ENCODE measurements at regions not wholly inside any gene's neighbourhood (a gene's known extent, or its start where the extent isn't known, plus 50 kb on each side); places are given as distances from the start of the nearest gene placed in this dataset.

- TF ChIP-seq CTCF (IDR thresholded peaks at IDR 0.05; ENCODE audit: low read length) (no peak), EZH2 (optimal IDR thresholded peaks at IDR 0.05; ENCODE audit: low read depth, low read length) (no peak), EZH2phosphoT487 (IDR thresholded peaks at IDR 0.05; ENCODE audit: low read length) (no peak)
These were observed 93.8 kb upstream of the AKT3 start for GRCh38 chr1:243943671-243944428.

Measured in MM.1S (cell line).